ENCODE measurements at regions not wholly inside any gene's neighbourhood (a gene's known extent, or its start where the extent isn't known, plus 50 kb on each side); places are given as distances from the start of the nearest gene placed in this dataset.

GRCh38 chr4:72805284-72805683 lies 236.3 kb upstream of the ADAMTS3 start:
- TF ChIP-seq NFE2L1 (tag; IDR thresholded peaks at IDR 0.05; ENCODE audit: borderline replicate concordance, low read depth) (no peak), RUNX1 (IDR thresholded peaks at IDR 0.05; ENCODE audit: low read depth) (no peak), LARP7 (IDR thresholded peaks at IDR 0.05) (no peak)
